CD4-positive, alpha-beta T cell treated with Interleukin-2 at 100 ng/mL for 4 hours (primary cell): ENCODE measurements at regions not wholly inside any gene's neighbourhood (a gene's known extent, or its start where the extent isn't known, plus 50 kb on each side); places are given as distances from the start of the nearest gene placed in this dataset.
"Not testable (repeated sequence)": the region's sequence is repeated elsewhere in the genome, so short reads cannot be mapped to it uniquely, and the experiment has no call there.

Experiments
- DNase-seq: peaks from one replicate; pipeline ENCODE4 v3.0.0-alpha.2; 2020; ENCODE audit warnings: low spot score

- no peak for DNase-seq
Measured at GRCh38 chr13:50156561-50157127, 141.4 kb downstream of the KCNRG start.

GRCh38 chr13:50158385-50159165, 143.3 kb downstream of the KCNRG start:
- no peak for DNase-seq

GRCh38 chr13:50159607-50160006, 144.4 kb downstream of the KCNRG start:
- no peak for DNase-seq

- no peak for DNase-seq
Measured at GRCh38 chr13:50161052-50161451, 145.8 kb downstream of the KCNRG start.

- DNase-seq, result no peak
Measured at GRCh38 chr13:50162001-50162400, 146.8 kb downstream of the KCNRG start.

- no peak for DNase-seq
Measured at GRCh38 chr13:50162567-50162966, 147.3 kb downstream of the KCNRG start.

GRCh38 chr13:50167224-50167947, 152.1 kb downstream of the KCNRG start:
- no peak for DNase-seq

GRCh38 chr13:50167967-50168366, 152.7 kb downstream of the KCNRG start:
- no peak for DNase-seq

GRCh38 chr13:50168786-50169185, 153.5 kb downstream of the KCNRG start:
- DNase-seq, result no peak

GRCh38 chr13:50170447-50171037, 155.3 kb downstream of the KCNRG start:
- DNase-seq, result no peak

GRCh38 chr13:50171590-50172282, 156.5 kb downstream of the KCNRG start:
- DNase-seq, result no peak

GRCh38 chr13:50173045-50173444, 157.8 kb downstream of the KCNRG start:
- not testable (repeated sequence) for DNase-seq

GRCh38 chr13:50174630-50175029, 159.4 kb downstream of the KCNRG start:
- DNase-seq, result no peak

- DNase-seq, result no peak
Measured at GRCh38 chr13:50179977-50180376, 164.7 kb downstream of the KCNRG start.

- not testable (repeated sequence) for DNase-seq
Measured at GRCh38 chr13:50185769-50186763, 170.8 kb downstream of the KCNRG start.

GRCh38 chr13:50187352-50188029, 172.2 kb downstream of the KCNRG start:
- DNase-seq, result no peak

GRCh38 chr13:50188696-50189095, 173.5 kb downstream of the KCNRG start:
- no peak for DNase-seq

- peak; percentile 27 for DNase-seq
Measured at GRCh38 chr13:50189450-50189849, 174.2 kb downstream of the KCNRG start.

GRCh38 chr13:50191004-50191403, 175.8 kb downstream of the KCNRG start:
- DNase-seq, result no peak

- no peak for DNase-seq
Measured at GRCh38 chr13:50192272-50192813, 177.1 kb downstream of the KCNRG start.
